CD4-positive, CD25-positive, alpha-beta regulatory T cell (primary cell): ENCODE measurements at regions not wholly inside any gene's neighbourhood (a gene's known extent, or its start where the extent isn't known, plus 50 kb on each side); places are given as distances from the start of the nearest gene placed in this dataset.

Experiments
- ATAC-seq, 2 donors: fragments of 150-1000 bp; cut with Tn5 transposase; one replicate each; pipeline ENCODE4 v1.10.0; 2021; ENCODE audit warnings: low read depth in 2 of 2, moderate number of reproducible peaks in 2 of 2, moderate library complexity in 1 of 2
- DNase-seq, 3 donors: peaks; one replicate each; pipeline versions ENCODE4 v3.0.0 to v3.0.0-alpha.2; 2012 to 2022; ENCODE audit warnings: mixed read lengths in 1 of 3
- H3K27ac ChIP-seq: one replicate; pipeline ENCODE4 v1.7.0; 2013; ENCODE audit warnings: mild to moderate bottlenecking, low read length; ENCODE audit not compliant: insufficient read depth, poor library complexity, severe bottlenecking
- H3K27me3 ChIP-seq: one replicate; pipeline ENCODE4 v1.7.0; 2013; ENCODE audit warnings: low read length; ENCODE audit not compliant: control insufficient read depth, insufficient read depth
- H3K36me3 ChIP-seq: one replicate; pipeline ENCODE4 v1.7.0; 2013; ENCODE audit warnings: mild to moderate bottlenecking, low read length, moderate library complexity; ENCODE audit not compliant: control insufficient read depth, insufficient read depth
- H3K4me1 ChIP-seq: 2 replicates; pipeline ENCODE4 v1.7.0; 2013; ENCODE audit warnings: mild to moderate bottlenecking, low read length; ENCODE audit not compliant: insufficient read depth, control insufficient read depth, poor library complexity, severe bottlenecking
- H3K4me3 ChIP-seq: one replicate; pipeline ENCODE4 v1.7.0; 2013; ENCODE audit warnings: low read depth, mild to moderate bottlenecking, low read length, moderate library complexity
- H3K9me3 ChIP-seq, 2 experiments: 1 replicate in 1 of 2; 2 replicates in 1 of 2; pipeline ENCODE4 v1.7.0; 2013; ENCODE audit warnings: low read length in 2 of 2, mild to moderate bottlenecking in 1 of 2, moderate library complexity in 1 of 2; ENCODE audit not compliant: control insufficient read depth in 2 of 2
- H3K27ac Mint-ChIP-seq, 3 donors: one replicate each; pipeline ENCODE4 v1.8.0; 2020 to 2022; ENCODE audit warnings: mild to moderate bottlenecking in 3 of 3, mixed read lengths in 3 of 3, moderate library complexity in 2 of 3
- H3K27me3 Mint-ChIP-seq: one replicate; pipeline ENCODE4 v1.8.0; 2022; ENCODE audit warnings: mild to moderate bottlenecking, mixed read lengths
- H3K36me3 Mint-ChIP-seq: one replicate; pipeline ENCODE4 v1.8.0; 2020; ENCODE audit warnings: mixed read lengths
- H3K4me1 Mint-ChIP-seq, 4 donors: one replicate each; pipeline ENCODE4 v1.8.0; 2020 to 2022; ENCODE audit warnings: mixed read lengths in 4 of 4, mild to moderate bottlenecking in 1 of 4
- H3K4me3 Mint-ChIP-seq, 4 donors: one replicate each; pipeline ENCODE4 v1.8.0; 2020 to 2022; ENCODE audit warnings: mild to moderate bottlenecking in 4 of 4, mixed read lengths in 4 of 4, moderate library complexity in 3 of 4
- H3K9me3 Mint-ChIP-seq, 7 donors: one replicate each; pipeline ENCODE4 v1.8.0; 2020 to 2022; ENCODE audit warnings: mixed read lengths in 7 of 7, mild to moderate bottlenecking in 3 of 7, moderate library complexity in 2 of 7

GRCh38 chr1:22275167-22275566 lies 132.3 kb upstream of the WNT4 start:
- Mint-ChIP-seq H3K36me3 (no peaks in the 10 kb centered on the region), H3K4me3 (no peak overlapping the region)

GRCh38 chr1:22275626-22276395 lies 132.9 kb upstream of the WNT4 start:
- Mint-ChIP-seq H3K4me3 (no peak overlapping the region), H3K9me3 (peaks cover 0 to 6% (median 2%) of the 10 kb centered on the region in 7 donors), H3K27ac (no peak overlapping the region), H3K4me1 (peaks cover 0 to 7% (median 0%) of the 10 kb centered on the region in 4 donors), H3K36me3 (no peaks in the 10 kb centered on the region), H3K27me3 (peaks cover 4% of the 10 kb centered on the region)
- Histone ChIP-seq H3K4me1 (no peaks in the 10 kb centered on the region), H3K27me3 (no peaks in the 10 kb centered on the region), H3K9me3 (no peaks in the 10 kb centered on the region), H3K27ac (no peak overlapping the region), H3K4me3 (no peak overlapping the region), H3K36me3 (no peaks in the 10 kb centered on the region)
- peak in 1 of 3 donors; percentile 34 for DNase-seq
- peak in 1 of 2 donors; percentile 20 for ATAC-seq

More at GRCh38 chr1:22275167-22275566, 132.3 kb upstream of the WNT4 start:
- no peaks in the 10 kb centered on the region for H3K36me3 ChIP-seq
- no peak overlapping the region for H3K4me3 ChIP-seq
- Mint-ChIP-seq H3K9me3 (peaks cover 0 to 5% (median 0%) of the 10 kb centered on the region in 7 donors), H3K4me1 (peaks cover 0 to 7% (median 0%) of the 10 kb centered on the region in 4 donors), H3K27me3 (peaks cover 4% of the 10 kb centered on the region), H3K27ac (no peak overlapping the region)
- ATAC-seq (no peak), DNase-seq (no peak)
- H3K27me3 ChIP-seq: no peaks in the 10 kb centered on the region
- H3K4me1 ChIP-seq: no peaks in the 10 kb centered on the region
- H3K9me3 ChIP-seq: no peaks in the 10 kb centered on the region
- no peak overlapping the region for H3K27ac ChIP-seq

- Mint-ChIP-seq H3K4me1 (peaks cover 0 to 7% (median 0%) of the 10 kb centered on the region in 4 donors), H3K27me3 (peaks cover 4% of the 10 kb centered on the region), H3K4me3 (no peak overlapping the region), H3K9me3 (peaks cover 0 to 6% (median 2%) of the 10 kb centered on the region in 7 donors), H3K27ac (no peak overlapping the region), H3K36me3 (no peaks in the 10 kb centered on the region)
- H3K4me1 ChIP-seq: no peaks in the 10 kb centered on the region
- no peak overlapping the region for H3K27ac ChIP-seq
- H3K4me3 ChIP-seq: no peak overlapping the region
- no peaks in the 10 kb centered on the region for H3K9me3 ChIP-seq
- H3K27me3 ChIP-seq: no peaks in the 10 kb centered on the region
- ATAC-seq (no peak), DNase-seq (no peak)
- H3K36me3 ChIP-seq: no peaks in the 10 kb centered on the region
Observed at GRCh38 chr1:22276396-22276748, 133.5 kb upstream of the WNT4 start.

- Histone ChIP-seq H3K27ac (no peak overlapping the region), H3K27me3 (no peaks in the 10 kb centered on the region), H3K4me3 (no peak overlapping the region), H3K36me3 (no peaks in the 10 kb centered on the region), H3K9me3 (no peaks in the 10 kb centered on the region), H3K4me1 (no peaks in the 10 kb centered on the region)
- ATAC-seq: no peak
- Mint-ChIP-seq H3K9me3 (peaks cover 0 to 6% (median 0%) of the 10 kb centered on the region in 7 donors), H3K4me1 (no peaks in the 10 kb centered on the region), H3K27me3 (peaks cover 4% of the 10 kb centered on the region), H3K27ac (peak overlapping the region in 1 of 3 donors; percentile 9), H3K4me3 (no peak overlapping the region), H3K36me3 (no peaks in the 10 kb centered on the region)
- no peak for DNase-seq
Observed at GRCh38 chr1:22277662-22278061, 134.8 kb upstream of the WNT4 start.

- ATAC-seq: no peak
- H3K27me3 ChIP-seq: no peaks in the 10 kb centered on the region
- no peaks in the 10 kb centered on the region for H3K4me1 ChIP-seq
- H3K4me3 Mint-ChIP-seq: no peak overlapping the region
- H3K9me3 ChIP-seq: no peaks in the 10 kb centered on the region
- no peak overlapping the region for H3K4me3 ChIP-seq
- H3K4me1 Mint-ChIP-seq: no peaks in the 10 kb centered on the region
- no peak overlapping the region for H3K27ac Mint-ChIP-seq
- H3K27ac ChIP-seq: no peak overlapping the region
- no peak for DNase-seq
- no peaks in the 10 kb centered on the region for H3K36me3 Mint-ChIP-seq
- H3K9me3 Mint-ChIP-seq: peaks cover 0 to 6% (median 0%) of the 10 kb centered on the region in 7 donors
- peaks cover 4% of the 10 kb centered on the region for H3K27me3 Mint-ChIP-seq
- no peaks in the 10 kb centered on the region for H3K36me3 ChIP-seq
Observed at GRCh38 chr1:22279735-22280134, 136.8 kb upstream of the WNT4 start.

GRCh38 chr1:22280526-22280925 lies 137.6 kb upstream of the WNT4 start:
- Histone ChIP-seq H3K36me3 (no peaks in the 10 kb centered on the region), H3K27me3 (no peaks in the 10 kb centered on the region), H3K4me3 (no peak overlapping the region), H3K27ac (no peak overlapping the region), H3K9me3 (no peaks in the 10 kb centered on the region), H3K4me1 (no peaks in the 10 kb centered on the region)
- Mint-ChIP-seq H3K4me1 (no peaks in the 10 kb centered on the region), H3K27ac (no peak overlapping the region), H3K4me3 (no peak overlapping the region), H3K27me3 (peaks cover 4% of the 10 kb centered on the region), H3K36me3 (no peaks in the 10 kb centered on the region), H3K9me3 (peaks cover 0 to 6% (median 0%) of the 10 kb centered on the region in 7 donors)
- ATAC-seq: no peak
- DNase-seq: no peak

- H3K36me3 Mint-ChIP-seq: no peaks in the 10 kb centered on the region
- no peak overlapping the region for H3K4me3 Mint-ChIP-seq
- Histone ChIP-seq H3K9me3 (no peaks in the 10 kb centered on the region), H3K4me3 (no peak overlapping the region), H3K36me3 (no peaks in the 10 kb centered on the region), H3K27me3 (no peaks in the 10 kb centered on the region), H3K4me1 (no peaks in the 10 kb centered on the region), H3K27ac (no peak overlapping the region)
- ATAC-seq: no peak
- DNase-seq: no peak
- H3K27me3 Mint-ChIP-seq: peaks cover 4% of the 10 kb centered on the region
- no peaks in the 10 kb centered on the region for H3K4me1 Mint-ChIP-seq
- H3K9me3 Mint-ChIP-seq: peaks cover 0 to 6% (median 0%) of the 10 kb centered on the region in 7 donors
- H3K27ac Mint-ChIP-seq: no peak overlapping the region
Observed at GRCh38 chr1:22281521-22282363, 138.8 kb upstream of the WNT4 start.
